ENCODE measurements at regions not wholly inside any gene's neighbourhood (a gene's known extent, or its start where the extent isn't known, plus 50 kb on each side); places are given as distances from the start of the nearest gene placed in this dataset.

- no peak for DNase-seq (ENCODE audit: low spot score)
- Mint-ChIP-seq H3K27me3 (ENCODE audit: unreplicated experiment) (peaks cover 1% of the 10 kb centered on the region), H3K4me3 (ENCODE audit: unreplicated experiment) (no peak overlapping the region), H3K36me3 (ENCODE audit: low read depth, unreplicated experiment) (peaks cover 8% of the 10 kb centered on the region), H3K9me3 (ENCODE audit: unreplicated experiment) (no peaks in the 10 kb centered on the region), H3K4me1 (ENCODE audit: unreplicated experiment) (peaks cover 15% of the 10 kb centered on the region), H3K27ac (ENCODE audit: unreplicated experiment) (no peak overlapping the region)
- peak; percentile 41 for TF ChIP-seq CTCF (IDR thresholded peaks at IDR 0.05; ENCODE audit: unreplicated experiment)
These were observed 56.6 kb upstream of the POMGNT2 start for GRCh38 chr3:43162230-43163084.

GRCh38 chr3:43161684-43162229, 55.9 kb upstream of the POMGNT2 start:
- no peak overlapping the region for H3K27ac Mint-ChIP-seq (ENCODE audit: unreplicated experiment)
- H3K4me3 Mint-ChIP-seq (ENCODE audit: unreplicated experiment): no peak overlapping the region
- peaks cover 4% of the 10 kb centered on the region for H3K36me3 Mint-ChIP-seq (ENCODE audit: low read depth, unreplicated experiment)
- no peak for DNase-seq (ENCODE audit: low spot score)
- no peaks in the 10 kb centered on the region for H3K9me3 Mint-ChIP-seq (ENCODE audit: unreplicated experiment)
- no peak for TF ChIP-seq CTCF (IDR thresholded peaks at IDR 0.05; ENCODE audit: unreplicated experiment)
- H3K27me3 Mint-ChIP-seq (ENCODE audit: unreplicated experiment): peaks cover 5% of the 10 kb centered on the region
- peaks cover 15% of the 10 kb centered on the region for H3K4me1 Mint-ChIP-seq (ENCODE audit: unreplicated experiment)

- Mint-ChIP-seq H3K4me3 (ENCODE audit: unreplicated experiment) (no peak overlapping the region), H3K27ac (ENCODE audit: unreplicated experiment) (no peak overlapping the region), H3K4me1 (ENCODE audit: unreplicated experiment) (peaks cover 15% of the 10 kb centered on the region), H3K9me3 (ENCODE audit: unreplicated experiment) (no peaks in the 10 kb centered on the region), H3K36me3 (ENCODE audit: low read depth, unreplicated experiment) (no peaks in the 10 kb centered on the region), H3K27me3 (ENCODE audit: unreplicated experiment) (peaks cover 5% of the 10 kb centered on the region)
- no peak for TF ChIP-seq CTCF (IDR thresholded peaks at IDR 0.05; ENCODE audit: unreplicated experiment)
- no peak for DNase-seq (ENCODE audit: low spot score)
These were observed 54.8 kb upstream of the POMGNT2 start for GRCh38 chr3:43160664-43161063.

- Mint-ChIP-seq H3K27me3 (ENCODE audit: unreplicated experiment) (peaks cover 5% of the 10 kb centered on the region), H3K27ac (ENCODE audit: unreplicated experiment) (no peak overlapping the region), H3K4me1 (ENCODE audit: unreplicated experiment) (peaks cover 17% of the 10 kb centered on the region), H3K4me3 (ENCODE audit: unreplicated experiment) (no peak overlapping the region), H3K9me3 (ENCODE audit: unreplicated experiment) (no peaks in the 10 kb centered on the region), H3K36me3 (ENCODE audit: low read depth, unreplicated experiment) (no peaks in the 10 kb centered on the region)
- TF ChIP-seq CTCF (IDR thresholded peaks at IDR 0.05; ENCODE audit: unreplicated experiment): no peak
- no peak for DNase-seq (ENCODE audit: low spot score)
These were observed 54.0 kb upstream of the POMGNT2 start for GRCh38 chr3:43159876-43160255.
